ENCODE measurements at regions not wholly inside any gene's neighbourhood (a gene's known extent, or its start where the extent isn't known, plus 50 kb on each side); places are given as distances from the start of the nearest gene placed in this dataset.

DNA sequence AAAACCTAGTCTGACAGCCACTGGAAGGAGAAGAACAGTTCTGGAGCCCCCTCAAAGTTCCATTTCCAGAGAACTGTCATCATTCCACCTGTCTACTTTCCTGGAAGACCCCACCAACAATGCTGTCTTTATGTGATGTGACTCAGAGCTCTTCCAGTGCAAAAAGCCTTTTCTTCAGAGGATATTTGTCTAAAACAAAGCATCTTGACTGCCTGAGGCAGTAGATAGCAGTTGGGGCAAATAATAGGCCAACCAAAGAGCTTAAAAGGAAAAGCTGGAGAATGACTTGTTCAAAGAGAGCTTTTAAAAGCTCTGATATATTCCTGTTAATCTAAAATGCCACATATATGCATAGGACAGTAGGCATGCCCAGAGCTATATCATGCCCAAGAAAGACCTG is 62.6 kb downstream of the MIS18A start:
- no peak for DNase-seq
- no peaks in the 10 kb centered on the region for H3K27me3 ChIP-seq (replicated peaks; ENCODE audit: insufficient read depth)
- no peaks in the 10 kb centered on the region for H3K9me2 ChIP-seq (ENCODE audit: insufficient read depth)
- H3K9ac ChIP-seq = no peak overlapping the region
- no peaks in the 10 kb centered on the region for H3F3A ChIP-seq (ENCODE audit: insufficient read depth)
- no peak overlapping the region for H3K4me2 ChIP-seq (ENCODE audit: unreplicated experiment)
- H3K4me1 ChIP-seq (ENCODE audit: insufficient read depth) = no peaks in the 10 kb centered on the region
- H3K79me2 ChIP-seq (ENCODE audit: insufficient read depth) = no peaks in the 10 kb centered on the region
- in situ Hi-C loops (cut with MboI) = no loop called here
- H2AFZ ChIP-seq = no peak overlapping the region
- TF ChIP-seq EZH2phosphoT487 (IDR thresholded peaks at IDR 0.05; ENCODE audit: insufficient read depth, low read depth) = no peak
- TF ChIP-seq EZH2 (IDR thresholded peaks at IDR 0.05; ENCODE audit: insufficient read depth, poor library complexity, severe bottlenecking) = no peak
- no peaks in the 10 kb centered on the region for H3K9me3 ChIP-seq (ENCODE audit: low read depth)
- H4K20me1 ChIP-seq (ENCODE audit: insufficient read depth) = no peaks in the 10 kb centered on the region
- H3K36me3 ChIP-seq (ENCODE audit: low read depth) = no peaks in the 10 kb centered on the region
- H3K27ac ChIP-seq = no peak overlapping the region
- no peak overlapping the region for H3K4me3 ChIP-seq

DNA sequence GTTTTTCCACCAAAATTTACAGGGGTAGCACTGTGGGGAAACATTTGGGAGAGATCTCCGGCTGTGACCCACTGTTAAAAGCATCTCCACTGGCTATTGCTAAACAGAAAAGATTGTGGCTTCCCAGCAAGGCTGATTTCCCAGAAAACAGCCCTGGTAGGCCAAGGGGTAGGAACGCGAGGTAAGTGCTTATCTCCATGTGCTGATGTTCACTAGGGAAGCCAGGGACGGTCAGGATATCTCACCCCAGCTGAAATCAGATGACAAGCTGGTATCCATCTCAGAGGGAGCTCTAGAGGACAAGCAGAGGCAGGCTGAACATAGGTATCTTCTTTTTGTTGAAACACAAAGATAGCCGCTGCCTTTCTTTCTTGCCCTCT is 63.6 kb downstream of the MIS18A start:
- Histone ChIP-seq H3F3A (ENCODE audit: insufficient read depth) (no peaks in the 10 kb centered on the region), H3K9me2 (ENCODE audit: insufficient read depth) (no peaks in the 10 kb centered on the region)
- WGBS, 2 experiments (ENCODE audit: low coverage in 1 of 2, low lambda C conversion rate in 2 of 2, missing lambda C conversion rate in 2 of 2) = 76 to 85% methylated on average over 5 of the region's 5 CpGs

GRCh38 chr21:32214654-32215305 is 64.1 kb downstream of the MIS18A start:
- Histone ChIP-seq H3K9me3 (ENCODE audit: low read depth) (no peaks in the 10 kb centered on the region), H3K9me2 (ENCODE audit: insufficient read depth) (no peaks in the 10 kb centered on the region), H3F3A (ENCODE audit: insufficient read depth) (no peaks in the 10 kb centered on the region), H3K27me3 (replicated peaks; ENCODE audit: insufficient read depth) (no peaks in the 10 kb centered on the region), H3K36me3 (ENCODE audit: low read depth) (no peaks in the 10 kb centered on the region), H3K4me1 (ENCODE audit: insufficient read depth) (no peaks in the 10 kb centered on the region), H2AFZ (no peak overlapping the region), H3K79me2 (ENCODE audit: insufficient read depth) (no peaks in the 10 kb centered on the region), H3K27ac (no peak overlapping the region), H4K20me1 (ENCODE audit: insufficient read depth) (no peaks in the 10 kb centered on the region), H3K9ac (no peak overlapping the region), H3K4me3 (no peak overlapping the region), H3K4me2 (ENCODE audit: unreplicated experiment) (no peak overlapping the region)
- DNase-seq = no peak
- WGBS, 2 experiments (ENCODE audit: low coverage in 1 of 2, low lambda C conversion rate in 2 of 2, missing lambda C conversion rate in 2 of 2) = 64 to 66% methylated on average over 5 of the region's 5 CpGs
- TF ChIP-seq EZH2 (IDR thresholded peaks at IDR 0.05; ENCODE audit: insufficient read depth, poor library complexity, severe bottlenecking) (no peak), EZH2phosphoT487 (IDR thresholded peaks at IDR 0.05; ENCODE audit: insufficient read depth, low read depth) (no peak)
- in situ Hi-C loops (cut with MboI) = no loop called here

More for the DNA sequence above, 63.6 kb downstream of the MIS18A start:
- Histone ChIP-seq H3K9me3 (ENCODE audit: low read depth) (no peaks in the 10 kb centered on the region), H3K36me3 (ENCODE audit: low read depth) (no peaks in the 10 kb centered on the region), H3K27me3 (replicated peaks; ENCODE audit: insufficient read depth) (no peaks in the 10 kb centered on the region), H3K27ac (no peak overlapping the region), H4K20me1 (ENCODE audit: insufficient read depth) (no peaks in the 10 kb centered on the region), H3K4me2 (ENCODE audit: unreplicated experiment) (no peak overlapping the region), H3K79me2 (ENCODE audit: insufficient read depth) (no peaks in the 10 kb centered on the region), H2AFZ (no peak overlapping the region), H3K4me1 (ENCODE audit: insufficient read depth) (no peaks in the 10 kb centered on the region), H3K4me3 (no peak overlapping the region), H3K9ac (no peak overlapping the region)
- in situ Hi-C loops (cut with MboI) = no loop called here
- TF ChIP-seq EZH2phosphoT487 (IDR thresholded peaks at IDR 0.05; ENCODE audit: insufficient read depth, low read depth) = no peak
- TF ChIP-seq EZH2 (IDR thresholded peaks at IDR 0.05; ENCODE audit: insufficient read depth, poor library complexity, severe bottlenecking) = no peak
- no peak for DNase-seq

DNA sequence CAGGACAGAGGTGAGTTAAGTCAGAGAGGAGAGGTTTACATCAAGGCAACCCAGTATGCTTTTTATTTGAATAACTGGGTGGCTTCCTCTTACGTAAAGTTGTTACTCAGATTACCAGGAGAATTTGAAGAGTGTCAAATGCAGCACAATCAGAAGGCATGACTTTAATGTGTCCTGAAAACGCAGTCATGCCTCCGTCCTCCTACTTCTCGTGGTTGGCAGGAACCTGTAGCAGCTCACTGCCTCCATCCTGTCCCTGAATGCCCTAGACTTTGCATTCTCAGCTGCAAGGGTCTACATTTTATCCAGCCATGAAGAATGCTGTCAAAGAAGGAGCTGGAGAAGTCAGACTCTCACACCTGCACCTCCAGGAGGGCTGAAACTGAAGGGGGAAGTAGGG is 66.7 kb downstream of the MIS18A start:
- Histone ChIP-seq H3K4me1 (ENCODE audit: insufficient read depth) (no peaks in the 10 kb centered on the region), H3K9me2 (ENCODE audit: insufficient read depth) (no peaks in the 10 kb centered on the region), H3K4me3 (no peak overlapping the region), H2AFZ (no peak overlapping the region), H3K27ac (no peak overlapping the region), H3K9me3 (ENCODE audit: low read depth) (no peaks in the 10 kb centered on the region), H3K36me3 (ENCODE audit: low read depth) (no peaks in the 10 kb centered on the region), H3K9ac (no peak overlapping the region), H3K27me3 (replicated peaks; ENCODE audit: insufficient read depth) (no peaks in the 10 kb centered on the region), H3F3A (ENCODE audit: insufficient read depth) (no peaks in the 10 kb centered on the region), H3K79me2 (ENCODE audit: insufficient read depth) (no peaks in the 10 kb centered on the region), H4K20me1 (ENCODE audit: insufficient read depth) (no peaks in the 10 kb centered on the region), H3K4me2 (ENCODE audit: unreplicated experiment) (no peak overlapping the region)
- WGBS, 2 experiments (ENCODE audit: low coverage in 1 of 2, low lambda C conversion rate in 2 of 2, missing lambda C conversion rate in 2 of 2) = 39 to 54% methylated on average over 4 of the region's 4 CpGs
- DNase-seq = no peak
- in situ Hi-C loops (cut with MboI) = no loop called here
- TF ChIP-seq EZH2 (IDR thresholded peaks at IDR 0.05; ENCODE audit: insufficient read depth, poor library complexity, severe bottlenecking) (no peak), EZH2phosphoT487 (IDR thresholded peaks at IDR 0.05; ENCODE audit: insufficient read depth, low read depth) (no peak)

- in situ Hi-C loops (cut with MboI) = no loop called here
- Histone ChIP-seq H3K9ac (no peak overlapping the region), H3K4me1 (ENCODE audit: insufficient read depth) (no peaks in the 10 kb centered on the region), H3K9me2 (ENCODE audit: insufficient read depth) (no peaks in the 10 kb centered on the region), H3K4me3 (no peak overlapping the region), H3K36me3 (ENCODE audit: low read depth) (no peaks in the 10 kb centered on the region), H3K9me3 (ENCODE audit: low read depth) (no peaks in the 10 kb centered on the region), H3K27me3 (replicated peaks; ENCODE audit: insufficient read depth) (no peaks in the 10 kb centered on the region), H3K79me2 (ENCODE audit: insufficient read depth) (no peaks in the 10 kb centered on the region), H3K4me2 (ENCODE audit: unreplicated experiment) (no peak overlapping the region), H2AFZ (no peak overlapping the region), H4K20me1 (ENCODE audit: insufficient read depth) (no peaks in the 10 kb centered on the region), H3F3A (ENCODE audit: insufficient read depth) (no peaks in the 10 kb centered on the region), H3K27ac (no peak overlapping the region)
- no peak for DNase-seq
- TF ChIP-seq EZH2 (IDR thresholded peaks at IDR 0.05; ENCODE audit: insufficient read depth, poor library complexity, severe bottlenecking) = no peak
- WGBS, 2 experiments (ENCODE audit: low coverage in 1 of 2, low lambda C conversion rate in 2 of 2, missing lambda C conversion rate in 2 of 2) = 59 to 62% methylated on average over 3 of the region's 3 CpGs
These were observed 67.5 kb downstream of the MIS18A start for GRCh38 chr21:32211306-32211705.
